ENCODE measurements at regions not wholly inside any gene's neighbourhood (a gene's known extent, or its start where the extent isn't known, plus 50 kb on each side); places are given as distances from the start of the nearest gene placed in this dataset.

- TF ChIP-seq CTCF (IDR thresholded peaks at IDR 0.05) (no peak), ZFX (IDR thresholded peaks at IDR 0.05; ENCODE audit: borderline replicate concordance) (no peak)
These were observed 183.6 kb upstream of the MGAT5 start for GRCh38 chr2:134070281-134070741.

Data from 22Rv1 (cell line).